LNCaP clone FGC (cell line): ENCODE measurements at regions not wholly inside any gene's neighbourhood (a gene's known extent, or its start where the extent isn't known, plus 50 kb on each side); places are given as distances from the start of the nearest gene placed in this dataset.
A peak's percentile ranks its signal among the peaks of the same experiment; 100 is the strongest.

Source experiments
- DNase-seq: peaks from one replicate; pipeline ENCODE4 v3.0.0-alpha.2; 2011; ENCODE audit warnings: low read depth
- H3K4me3 ChIP-seq: 2 replicates; pipeline ENCODE4 v1.5.1; 2011; ENCODE audit warnings: mild to moderate bottlenecking, low read depth, low read length, control low read depth
- CTCF ChIP-seq: IDR thresholded peaks from 2 replicates; pipeline ENCODE4 v1.5.1; 2012; ENCODE audit warnings: mild to moderate bottlenecking; ENCODE audit not compliant: control insufficient read depth, insufficient read depth; ENCODE audit errors: extremely low read depth

- no peak overlapping the region for H3K4me3 ChIP-seq
- DNase-seq = no peak
- no peak for TF ChIP-seq CTCF
Observed at GRCh38 chr1:239954836-239955235, 136.8 kb upstream of the FMN2 start.

GRCh38 chr1:239955431-239955830 lies 136.3 kb upstream of the FMN2 start:
- H3K4me3 ChIP-seq = no peak overlapping the region
- DNase-seq = no peak
- TF ChIP-seq CTCF = no peak

GRCh38 chr1:239956263-239956662 lies 135.4 kb upstream of the FMN2 start:
- no peak for DNase-seq
- no peak for TF ChIP-seq CTCF
- H3K4me3 ChIP-seq = no peak overlapping the region

GRCh38 chr1:239958063-239958462 lies 133.6 kb upstream of the FMN2 start:
- no peak overlapping the region for H3K4me3 ChIP-seq
- TF ChIP-seq CTCF = no peak

GRCh38 chr1:239960366-239960765 lies 131.3 kb upstream of the FMN2 start:
- no peak for DNase-seq
- no peak for TF ChIP-seq CTCF
- H3K4me3 ChIP-seq = no peak overlapping the region

More at GRCh38 chr1:239958063-239958462, 133.6 kb upstream of the FMN2 start:
- DNase-seq = no peak

- no peak overlapping the region for H3K4me3 ChIP-seq
- TF ChIP-seq CTCF = no peak
- DNase-seq = no peak
Observed at GRCh38 chr1:239963856-239964255, 127.8 kb upstream of the FMN2 start.

- H3K4me3 ChIP-seq = no peak overlapping the region
- TF ChIP-seq CTCF = peak; percentile 95
- DNase-seq = peak; percentile 15
Observed at GRCh38 chr1:239976130-239976968, 115.3 kb upstream of the FMN2 start.
